B cell (primary cell): ENCODE measurements at regions not wholly inside any gene's neighbourhood (a gene's known extent, or its start where the extent isn't known, plus 50 kb on each side); places are given as distances from the start of the nearest gene placed in this dataset.

Source experiments
- ATAC-seq: fragments of 200-7000 bp; cut with Tn5 transposase; one replicate; pipeline ENCODE4 v1.10.0; 2021; ENCODE audit warnings: low read depth, mild to moderate bottlenecking, moderate number of reproducible peaks, moderate library complexity
- CTCF ChIA-PET: fragments of 350-600 bp; sonication (Branson Sonifier 250); formaldehyde crosslinking; loops from one replicate; lab custom pipeline; 2021; ENCODE audit warnings: antibody characterized with exemption, inconsistent platforms; lab: Charles Lee
- POLR2A ChIA-PET: fragments of 350-600 bp; sonication (Branson Sonifier 250); formaldehyde crosslinking; loops from one replicate; lab custom pipeline; 2021; ENCODE audit warnings: antibody characterized with exemption; lab: Charles Lee
- DNase-seq: peaks from one replicate; pipeline ENCODE4 v3.0.0; 2013
- H2AFZ ChIP-seq: 2 replicates; pipeline ENCODE4 v1.6.1; 2012; ENCODE audit warnings: mild to moderate bottlenecking, low read depth, low read length; ENCODE audit not compliant: insufficient read depth, poor library complexity, severe bottlenecking
- H3K27ac ChIP-seq, 2 donors: 1 replicate in 1 of 2; 2 replicates in 1 of 2; pipeline ENCODE4 v1.5.1; 2012 to 2013; ENCODE audit warnings: low read length in 2 of 2, mild to moderate bottlenecking in 2 of 2, moderate library complexity in 1 of 2
- H3K27me3 ChIP-seq, 4 experiments: fragments of 200-600 bp in 1 of 4; sonication (generic) in 1 of 4; replicated peaks in 1 of 4; 1 replicate in 2 of 4; 2 replicates in 2 of 4; pipeline versions ENCODE4 v1.6.1 to v1.7.0; 2013 to 2016; ENCODE audit warnings: low read length in 3 of 4, mild to moderate bottlenecking in 2 of 4, mixed read lengths in 1 of 4, moderate library complexity in 1 of 4; ENCODE audit not compliant: insufficient read depth in 4 of 4, control insufficient read depth in 3 of 4; ENCODE audit errors: control extremely low read depth in 1 of 4
- H3K36me3 ChIP-seq, 2 experiments: replicated peaks in 1 of 2; 1 replicate in 1 of 2; 2 replicates in 1 of 2; pipeline versions ENCODE4 v1.6.1 to v1.7.1; 2013; ENCODE audit warnings: low read length in 1 of 2; ENCODE audit not compliant: insufficient read depth in 2 of 2, control insufficient read depth in 1 of 2; ENCODE audit errors: control extremely low read depth in 1 of 2, extremely low read depth in 1 of 2
- H3K4me1 ChIP-seq, 2 donors: fragments of 200-600 bp in 1 of 2; sonication (generic) in 1 of 2; 1 replicate in 1 of 2; 2 replicates in 1 of 2; pipeline versions ENCODE4 v1.5.1 to v1.6.1; 2013 to 2017; ENCODE audit warnings: low read length in 2 of 2; ENCODE audit not compliant: control insufficient read depth in 2 of 2, insufficient read depth in 2 of 2
- H3K4me2 ChIP-seq: replicated peaks from 2 replicates; pipeline ENCODE3; 2012; ENCODE audit warnings: mild to moderate bottlenecking, low read depth, low read length; ENCODE audit not compliant: poor library complexity, severe bottlenecking
- H3K4me3 ChIP-seq, 5 experiments: fragments of 200-600 bp in 1 of 5; sonication (generic) in 1 of 5; 1 replicate in 3 of 5; 2 replicates in 2 of 5; pipeline versions ENCODE4 v1.5.1 to v1.7.0; 2011 to 2016; ENCODE audit warnings: low read length in 4 of 5, mild to moderate bottlenecking in 4 of 5, low read depth in 2 of 5, control low read depth in 1 of 5, moderate library complexity in 1 of 5; ENCODE audit not compliant: insufficient read depth in 1 of 5; ENCODE audit errors: control extremely low read depth in 1 of 5, extremely low read depth in 1 of 5
- H3K79me2 ChIP-seq: fragments of 200-600 bp; sonication (generic); one replicate; pipeline ENCODE4 v1.6.0; 2016; ENCODE audit warnings: low read length; ENCODE audit not compliant: control insufficient read depth, insufficient read depth
- H3K9ac ChIP-seq: fragments of 200-600 bp; sonication (generic); 2 replicates; pipeline ENCODE4 v1.6.1; 2017; ENCODE audit warnings: mild to moderate bottlenecking, low read length, moderate library complexity
- H3K9me3 ChIP-seq, 3 donors: one replicate each; pipeline versions ENCODE4 v1.6.1 to v1.7.1; 2013; ENCODE audit warnings: low read length in 2 of 3; ENCODE audit not compliant: control insufficient read depth in 2 of 3, insufficient read depth in 1 of 3; ENCODE audit errors: control extremely low read depth in 1 of 3
- H4K20me1 ChIP-seq: 2 replicates; pipeline ENCODE4 v1.6.0; 2012; ENCODE audit warnings: mild to moderate bottlenecking, low read length; ENCODE audit not compliant: insufficient read depth, control insufficient read depth, poor library complexity, severe bottlenecking
- H3K27ac Mint-ChIP-seq: one replicate; pipeline ENCODE4 v1.8.0; 2021; ENCODE audit warnings: mixed read lengths
- H3K27me3 Mint-ChIP-seq: one replicate; pipeline ENCODE4 v1.8.0; 2021; ENCODE audit warnings: mixed read lengths
- H3K4me1 Mint-ChIP-seq: one replicate; pipeline ENCODE4 v1.8.0; 2021; ENCODE audit warnings: mixed read lengths
- H3K4me3 Mint-ChIP-seq: one replicate; pipeline ENCODE4 v1.8.0; 2021; ENCODE audit warnings: mixed read lengths
- H3K9me3 Mint-ChIP-seq: one replicate; pipeline ENCODE4 v1.8.0; 2022; ENCODE audit warnings: mixed read lengths; ENCODE audit not compliant: insufficient read depth
- EZH2 ChIP-seq: IDR thresholded peaks from 2 replicates; pipeline ENCODE4 v1.6.1; 2012; ENCODE audit warnings: borderline replicate concordance, low read depth, mild to moderate bottlenecking, moderate library complexity, low read length; ENCODE audit not compliant: insufficient read depth, poor library complexity, severe bottlenecking
- WGBS: methylation state at CpG from one replicate; pipeline ENCODE4 v1.1.5; 2013; ENCODE audit warnings: missing lambda C conversion rate; ENCODE audit not compliant: insufficient coverage; 5-methylcytosine and 5-hydroxymethylcytosine counted together
- intact Hi-C: fragments of 100-400 bp; cut with micrococcal nuclease; formaldehyde crosslinking; loops from one replicate; pipeline ENCODE4 v1.10.0; 2022
- TF ChIP-seq, protein P1 (sequence below): fragments of 200-600 bp; IDR thresholded peaks from one replicate; pipeline ENCODE4 v1.8.0; 2022; ENCODE audit warnings: antibody characterized with exemption, mild to moderate bottlenecking

GRCh38 chr3:65265942-65266590, 578.3 kb upstream of the ADAMTS9 start:
- no peak overlapping the region for H3K27ac ChIP-seq
- Mint-ChIP-seq H3K9me3 (peaks cover 2% of the 10 kb centered on the region), H3K4me3 (no peak overlapping the region), H3K27ac (no peak overlapping the region), H3K27me3 (no peaks in the 10 kb centered on the region), H3K4me1 (no peaks in the 10 kb centered on the region)
- H3K9ac ChIP-seq, result no peak overlapping the region
- H3K27me3 ChIP-seq, result no peaks in the 10 kb centered on the region
- H3K4me3 ChIP-seq, result no peak overlapping the region
- H4K20me1 ChIP-seq, result no peaks in the 10 kb centered on the region
- ChIA-PET CTCF (no interaction called here), POLR2A (no interaction called here)
- DNase-seq (no peak), ATAC-seq (no peak)
- H3K4me2 ChIP-seq, result no peak overlapping the region
- 100% methylated on average over 1 of the region's 4 CpGs for WGBS
- no peaks in the 10 kb centered on the region for H3K36me3 ChIP-seq
- H2AFZ ChIP-seq, result no peak overlapping the region
- H3K4me1 ChIP-seq, result no peaks in the 10 kb centered on the region
- intact Hi-C loops, result no loop called here
- H3K79me2 ChIP-seq, result no peaks in the 10 kb centered on the region
- H3K9me3 ChIP-seq, result no peaks in the 10 kb centered on the region
- TF ChIP-seq EZH2, result no peak
- TF ChIP-seq, protein P1, sequence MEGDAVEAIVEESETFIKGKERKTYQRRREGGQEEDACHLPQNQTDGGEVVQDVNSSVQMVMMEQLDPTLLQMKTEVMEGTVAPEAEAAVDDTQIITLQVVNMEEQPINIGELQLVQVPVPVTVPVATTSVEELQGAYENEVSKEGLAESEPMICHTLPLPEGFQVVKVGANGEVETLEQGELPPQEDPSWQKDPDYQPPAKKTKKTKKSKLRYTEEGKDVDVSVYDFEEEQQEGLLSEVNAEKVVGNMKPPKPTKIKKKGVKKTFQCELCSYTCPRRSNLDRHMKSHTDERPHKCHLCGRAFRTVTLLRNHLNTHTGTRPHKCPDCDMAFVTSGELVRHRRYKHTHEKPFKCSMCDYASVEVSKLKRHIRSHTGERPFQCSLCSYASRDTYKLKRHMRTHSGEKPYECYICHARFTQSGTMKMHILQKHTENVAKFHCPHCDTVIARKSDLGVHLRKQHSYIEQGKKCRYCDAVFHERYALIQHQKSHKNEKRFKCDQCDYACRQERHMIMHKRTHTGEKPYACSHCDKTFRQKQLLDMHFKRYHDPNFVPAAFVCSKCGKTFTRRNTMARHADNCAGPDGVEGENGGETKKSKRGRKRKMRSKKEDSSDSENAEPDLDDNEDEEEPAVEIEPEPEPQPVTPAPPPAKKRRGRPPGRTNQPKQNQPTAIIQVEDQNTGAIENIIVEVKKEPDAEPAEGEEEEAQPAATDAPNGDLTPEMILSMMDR, result no peak

DNA sequence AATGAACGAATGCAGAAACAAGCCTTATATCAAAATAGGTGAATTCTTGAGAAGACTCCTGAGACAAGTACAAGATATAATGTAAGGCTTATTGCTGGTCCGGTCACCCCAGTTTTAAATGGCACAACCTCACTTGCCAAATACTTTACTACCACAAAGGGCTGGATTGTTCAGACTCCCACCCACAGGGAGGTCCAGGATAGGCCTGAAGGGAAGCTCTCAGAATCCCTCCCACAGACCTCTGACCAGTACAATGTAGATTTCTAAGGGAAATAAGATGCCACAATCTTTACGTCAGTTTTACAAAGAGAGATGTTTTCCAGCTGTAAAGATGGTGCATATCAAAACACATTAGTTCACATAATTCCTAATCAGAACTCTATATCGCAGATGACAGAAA, 577.7 kb upstream of the ADAMTS9 start:
- ChIA-PET CTCF (no interaction called here), POLR2A (no interaction called here)
- Histone ChIP-seq H2AFZ (no peak overlapping the region), H3K4me2 (no peak overlapping the region), H3K36me3 (no peaks in the 10 kb centered on the region), H3K4me1 (no peaks in the 10 kb centered on the region), H3K9ac (no peak overlapping the region), H3K79me2 (no peaks in the 10 kb centered on the region), H3K4me3 (no peak overlapping the region), H3K9me3 (no peaks in the 10 kb centered on the region), H3K27me3 (no peaks in the 10 kb centered on the region), H4K20me1 (no peaks in the 10 kb centered on the region), H3K27ac (no peak overlapping the region)
- H3K4me1 Mint-ChIP-seq, result no peaks in the 10 kb centered on the region
- intact Hi-C loops, result no loop called here
- no peaks in the 10 kb centered on the region for H3K27me3 Mint-ChIP-seq
- H3K4me3 Mint-ChIP-seq, result no peak overlapping the region
- DNase-seq, result no peak
- no peak for ATAC-seq
- TF ChIP-seq EZH2, result no peak
- TF ChIP-seq, protein P1, result no peak
- peaks cover 2% of the 10 kb centered on the region for H3K9me3 Mint-ChIP-seq
- WGBS, result no CpG with 5 or more reads among the region's 4 CpGs
- H3K27ac Mint-ChIP-seq, result no peak overlapping the region
